Stromal cell of bone marrow (primary cell): ENCODE measurements at regions not wholly inside any gene's neighbourhood (a gene's known extent, or its start where the extent isn't known, plus 50 kb on each side); places are given as distances from the start of the nearest gene placed in this dataset.

ENCODE experiments used
- DNase-seq: peaks from one replicate; pipeline ENCODE4 v3.0.0-alpha.2; 2012; ENCODE audit warnings: low read depth

DNA sequence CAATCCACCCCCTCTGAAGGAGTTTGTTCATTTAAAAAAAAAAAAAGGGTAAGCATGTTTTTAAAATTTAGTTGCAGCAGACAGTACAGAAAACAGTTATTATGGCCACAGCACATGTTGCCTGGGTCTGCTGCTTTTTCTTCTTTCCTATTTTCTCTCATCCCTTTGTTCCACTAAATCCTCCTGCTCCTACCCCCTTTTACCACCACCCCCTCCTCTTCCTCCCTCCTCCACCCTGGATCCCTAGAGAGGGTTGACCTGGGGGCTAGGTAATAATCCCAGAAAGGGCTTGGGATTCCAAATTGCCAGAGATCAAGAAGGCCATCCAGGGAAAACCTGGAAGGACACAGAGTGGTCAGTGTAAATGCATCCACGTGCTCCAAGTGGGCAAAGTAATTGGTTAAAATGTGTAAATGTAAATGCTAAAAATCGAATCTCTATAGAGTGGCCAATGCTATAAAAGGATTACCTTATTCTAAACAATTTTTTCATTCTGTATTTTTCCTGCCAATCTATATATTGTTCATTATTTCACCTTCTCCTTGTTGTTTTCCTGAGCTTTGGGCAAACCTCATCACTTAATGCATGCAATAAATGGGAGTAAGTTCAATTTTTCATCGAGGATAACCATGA is 89.0 kb upstream of the PIK3CG start:
- DNase-seq, result no peak

DNA sequence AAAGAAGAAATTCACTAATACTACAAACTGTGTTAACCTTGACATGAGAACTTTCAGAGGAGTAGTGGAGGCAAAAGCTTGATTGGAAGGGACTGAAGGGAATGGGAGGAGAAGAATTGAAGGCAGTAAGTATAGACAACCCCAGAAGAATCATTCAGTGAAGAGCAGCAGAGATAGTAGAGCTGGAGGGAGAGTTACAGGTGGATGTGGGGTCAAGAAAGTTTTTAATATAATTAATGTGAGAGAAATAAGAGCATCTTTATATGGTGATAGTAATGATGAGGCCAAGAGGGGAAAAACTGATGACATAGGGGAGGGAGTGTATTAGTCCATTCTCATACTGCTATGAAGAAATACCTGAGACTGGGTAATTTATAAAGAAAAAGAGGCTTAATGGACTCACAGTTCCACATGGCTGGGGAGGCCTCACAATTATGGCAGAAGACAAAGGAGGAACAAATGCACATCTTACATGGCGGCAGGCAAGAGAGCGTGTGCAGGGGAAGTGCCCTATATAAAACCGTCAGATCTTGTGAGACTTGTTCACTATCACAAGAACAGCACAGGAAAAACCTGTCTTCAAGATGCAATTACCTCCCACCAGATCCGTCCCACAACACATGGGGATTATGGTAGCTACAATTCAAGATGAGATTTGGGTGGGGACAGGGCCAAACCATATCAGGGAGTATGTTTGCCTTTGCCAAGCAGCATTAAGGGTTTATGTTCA is 88.3 kb upstream of the PIK3CG start:
- no peak for DNase-seq

DNA sequence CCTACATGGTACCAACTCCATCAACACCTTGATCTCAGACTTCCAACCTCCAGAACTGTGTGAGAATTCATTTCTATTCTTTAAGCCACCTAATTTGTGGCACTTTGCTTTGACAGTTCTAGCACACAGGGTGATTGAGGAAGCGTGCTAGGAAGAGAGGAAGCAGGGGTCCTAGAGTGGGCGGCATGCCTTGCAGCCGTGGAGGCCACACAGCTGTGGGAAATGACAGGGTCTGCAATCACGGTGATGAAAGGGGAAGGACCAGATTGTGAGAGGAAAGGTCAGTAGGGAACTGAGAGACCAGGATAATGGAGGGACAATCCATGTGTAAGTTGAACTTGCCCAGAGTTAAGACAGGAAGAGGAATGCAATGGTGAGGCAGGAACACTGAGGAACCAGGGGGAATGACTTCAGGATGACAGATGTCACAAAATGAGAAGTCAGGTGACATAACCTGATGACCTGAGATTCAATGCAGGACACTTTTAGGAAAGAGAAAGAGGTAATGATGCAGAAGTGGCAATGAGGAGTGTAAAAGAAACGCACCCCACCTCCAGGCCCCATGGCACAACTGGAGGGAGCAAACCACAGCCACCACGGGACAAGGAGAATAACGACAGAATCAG is 87.3 kb upstream of the PIK3CG start:
- DNase-seq, result no peak

DNA sequence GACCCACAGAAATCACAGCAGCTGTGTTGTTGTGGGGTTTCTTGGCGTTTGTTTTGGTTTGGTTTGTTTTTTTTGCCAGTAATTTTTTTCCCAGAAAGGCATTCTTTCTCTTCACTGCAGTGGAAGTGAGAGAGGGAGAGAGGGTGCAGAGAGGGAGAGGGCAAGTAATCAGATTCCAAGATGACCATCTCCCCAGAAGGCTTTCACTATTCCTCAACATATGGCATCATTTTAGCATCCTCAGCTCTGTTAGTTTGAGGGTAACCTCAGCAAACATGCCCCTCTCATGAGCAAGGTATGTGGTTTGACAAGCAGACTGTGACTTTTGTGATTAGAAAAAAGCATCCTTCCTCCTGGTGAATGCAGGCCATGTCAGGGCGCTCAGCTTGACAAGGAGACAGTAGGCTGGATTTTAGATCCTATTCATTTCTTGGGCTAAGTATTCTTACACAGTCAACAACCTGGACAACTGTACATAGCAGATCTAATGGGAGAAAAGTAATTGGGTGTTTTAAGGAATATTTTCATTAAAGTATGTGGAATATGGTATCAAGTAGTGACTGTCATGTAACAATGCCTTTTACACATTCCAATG is 86.3 kb upstream of the PIK3CG start:
- no peak for DNase-seq

DNA sequence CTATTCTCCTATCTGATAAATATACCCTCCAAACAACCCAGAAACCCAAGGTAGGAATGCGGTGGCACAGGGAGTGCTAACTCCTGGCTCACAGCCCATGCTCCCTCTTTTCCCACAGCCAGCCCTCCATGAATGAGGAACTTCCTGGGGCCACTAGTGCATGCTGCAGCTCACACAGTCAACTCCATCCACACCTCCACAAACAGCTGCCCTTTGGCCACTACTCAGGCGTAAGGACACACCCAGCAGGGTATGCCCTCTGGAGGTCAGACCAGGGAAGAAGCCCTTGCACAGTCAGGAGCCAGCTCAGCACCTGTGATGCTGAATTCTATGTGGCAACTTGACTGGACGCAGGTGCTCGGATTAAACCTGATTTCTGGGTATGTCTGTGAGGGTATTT is 85.2 kb upstream of the PIK3CG start:
- DNase-seq, result no peak

DNA sequence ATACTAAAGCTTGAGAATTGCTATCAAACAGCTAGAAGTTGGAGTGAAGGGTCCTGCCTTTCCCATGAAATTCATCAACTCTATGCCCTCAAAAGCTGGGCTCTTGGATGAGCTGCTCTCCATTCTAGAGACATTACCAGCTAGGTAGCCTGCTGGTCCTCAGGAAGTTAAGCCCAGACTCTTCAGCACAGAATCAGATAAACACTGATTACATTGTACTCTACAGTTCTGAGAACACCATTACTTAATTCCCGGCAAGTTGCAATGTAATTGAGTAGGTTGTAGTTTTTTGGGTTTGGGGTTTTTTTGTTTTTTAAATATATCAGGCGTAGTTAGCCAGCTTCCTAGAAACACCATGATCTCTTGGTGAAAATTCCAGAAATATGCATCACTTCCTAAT is 84.1 kb upstream of the PIK3CG start:
- DNase-seq, result no peak

DNA sequence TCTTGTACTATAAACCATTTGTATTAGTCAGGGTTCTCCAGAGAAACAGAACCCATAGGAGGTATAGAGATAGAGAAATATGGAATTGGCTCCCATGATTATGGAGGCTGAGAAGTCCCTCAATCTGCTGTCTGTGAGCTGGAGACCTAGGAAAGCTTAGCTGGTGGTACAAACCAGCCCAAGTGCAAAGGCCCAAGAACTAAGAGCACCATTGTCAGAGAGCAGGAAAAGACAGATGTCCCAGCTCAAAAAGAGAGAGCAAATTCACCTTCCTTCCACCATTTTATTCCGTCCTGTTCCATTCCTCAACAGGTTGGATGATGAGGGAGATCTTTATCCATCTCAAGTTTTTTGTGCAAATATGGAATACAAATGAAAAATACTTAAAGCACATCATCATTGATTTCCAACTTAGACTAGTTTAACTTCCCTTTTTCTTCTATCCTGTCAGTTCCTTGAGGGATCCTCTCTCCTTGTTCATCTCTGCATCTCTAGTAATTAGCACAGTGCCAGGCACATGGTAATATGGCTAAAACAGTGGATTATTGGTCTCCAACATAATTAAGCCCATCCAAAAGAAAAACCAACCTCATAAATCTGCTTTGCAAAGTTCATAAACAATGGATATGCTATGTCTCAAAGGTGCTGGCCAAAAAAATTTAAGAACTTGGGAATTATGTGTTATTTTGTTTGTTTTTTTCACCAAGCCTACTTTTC is 83.1 kb upstream of the PIK3CG start:
- DNase-seq, result no peak

DNA sequence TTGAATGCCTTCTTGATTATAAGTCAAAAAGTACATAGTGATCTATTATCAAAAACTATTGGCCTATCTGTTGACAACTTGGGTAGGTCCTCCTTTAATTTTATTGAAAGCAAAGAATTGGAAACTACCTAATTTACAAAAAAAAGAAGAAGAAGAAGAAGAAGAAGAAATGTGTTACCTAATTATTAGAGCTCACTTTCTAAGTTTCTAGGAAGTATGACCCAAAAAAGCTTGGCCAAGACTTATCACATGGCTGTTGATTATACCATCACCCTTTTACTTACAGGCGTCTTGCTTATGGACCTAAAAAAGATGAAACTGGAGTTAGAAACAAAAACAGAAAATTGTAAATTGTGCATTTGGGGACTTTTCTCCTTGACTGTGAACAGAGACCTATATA is 81.8 kb upstream of the PIK3CG start:
- DNase-seq, result no peak

DNA sequence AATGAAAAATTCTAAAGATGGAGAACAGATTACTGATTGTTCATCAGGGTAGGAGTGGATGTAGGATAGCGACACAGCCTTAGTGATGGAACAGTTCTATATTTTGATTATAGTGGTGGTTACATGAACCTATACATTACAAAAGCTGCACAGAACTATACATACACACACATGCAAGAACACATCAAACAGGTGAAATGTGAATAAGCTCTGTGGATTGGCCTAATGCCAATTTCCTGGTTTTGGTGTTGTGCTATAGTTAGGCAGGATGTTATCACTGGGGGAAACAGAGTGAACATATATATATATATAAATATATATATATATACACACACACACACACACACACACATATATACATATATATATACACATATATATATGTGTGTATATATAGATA is 76.4 kb upstream of the PIK3CG start:
- no peak for DNase-seq

DNA sequence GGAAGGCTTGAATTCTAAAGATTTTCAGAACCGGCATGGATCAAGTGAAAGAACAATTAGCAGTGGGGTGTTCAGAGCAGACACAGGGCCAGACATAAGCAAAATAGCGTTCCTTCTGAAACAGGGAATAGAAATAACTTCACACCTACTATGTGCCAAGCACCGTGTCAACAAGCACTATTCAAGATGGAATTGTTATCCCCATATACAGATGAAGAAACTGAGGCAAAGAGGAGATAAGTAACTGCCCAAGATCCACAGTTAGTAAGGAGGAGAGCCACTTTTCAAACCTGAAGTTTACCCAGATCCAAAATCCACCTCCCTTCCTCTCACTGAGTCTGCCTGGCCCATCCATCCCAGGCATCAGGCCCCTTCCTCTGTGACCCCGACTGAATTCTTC is 73.6 kb upstream of the PIK3CG start:
- no peak for DNase-seq

DNA sequence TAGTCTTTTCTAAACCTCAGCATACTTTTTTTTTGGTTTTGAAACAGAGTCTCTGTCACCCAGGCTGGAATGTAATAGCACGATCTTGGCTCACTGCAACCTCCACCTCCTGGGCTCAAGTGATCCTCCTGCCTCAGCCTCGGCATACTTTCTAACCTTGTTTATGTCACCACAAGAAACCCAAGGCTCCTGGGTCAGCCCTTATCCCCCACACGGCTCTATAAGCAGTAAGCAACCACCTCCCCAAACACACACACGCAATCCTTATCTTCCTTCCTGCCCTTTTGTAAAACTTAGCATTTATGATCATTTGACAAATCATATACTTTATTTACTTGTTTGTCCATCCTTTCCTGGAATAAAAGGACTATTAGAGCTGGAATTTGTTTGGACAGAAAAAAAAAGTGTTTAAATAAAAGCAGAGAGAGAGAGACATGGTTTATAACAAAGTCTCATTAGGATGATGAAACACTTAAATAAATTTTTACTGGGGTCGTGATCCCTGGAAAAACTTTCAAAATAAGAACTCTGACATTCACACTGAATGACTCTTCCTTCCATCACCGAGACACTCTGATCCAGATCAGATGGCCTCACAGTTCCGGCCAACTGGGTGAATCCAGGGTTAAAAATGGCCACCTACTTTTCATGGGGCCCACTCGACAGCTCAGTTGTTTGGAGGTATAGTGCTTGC is 72.7 kb upstream of the PIK3CG start:
- no peak for DNase-seq

DNA sequence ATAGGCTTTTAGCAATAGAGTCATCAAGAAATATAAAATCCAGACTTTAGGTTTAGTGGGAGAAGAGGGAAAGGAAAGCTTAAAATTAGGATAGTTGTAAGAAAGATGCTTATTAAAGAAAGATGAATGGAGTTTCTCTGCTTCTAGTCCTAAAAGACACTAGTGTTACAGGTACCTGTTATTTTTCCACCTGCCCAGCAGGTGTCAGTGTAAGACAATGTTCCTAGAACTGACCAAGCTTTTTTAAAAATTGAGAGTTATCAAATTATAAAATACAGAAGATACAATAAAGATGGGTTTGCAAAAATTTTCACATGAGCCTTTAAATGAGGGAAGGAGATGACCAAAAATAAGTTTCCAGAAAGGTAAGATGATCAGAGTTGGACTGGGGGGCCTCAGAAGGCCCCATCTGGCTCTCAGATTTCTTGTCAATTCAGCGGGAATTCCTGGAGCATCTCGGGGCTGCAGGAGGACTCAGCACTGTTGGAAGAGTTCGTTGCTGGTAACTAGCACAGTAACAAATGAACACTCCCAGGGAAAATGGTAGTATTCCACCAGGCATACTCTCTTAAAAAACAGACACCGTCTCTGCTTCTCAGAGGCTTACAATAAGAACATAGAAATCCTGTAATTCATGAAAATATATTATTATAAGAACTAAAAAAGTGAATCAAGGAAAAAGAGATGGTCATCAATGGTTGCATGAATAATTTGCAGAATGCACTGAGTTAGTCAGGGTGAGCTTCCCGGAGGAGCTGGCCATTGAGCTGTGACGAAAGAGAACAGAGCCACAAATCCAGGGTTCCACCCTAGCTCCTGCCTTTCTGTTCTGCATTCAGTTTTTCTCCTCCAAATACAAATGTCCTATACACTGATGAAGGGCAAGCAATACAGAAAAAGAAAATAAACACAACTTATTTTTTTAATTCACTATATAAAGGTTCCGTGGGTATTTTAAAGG is 71.8 kb upstream of the PIK3CG start:
- no peak for DNase-seq

DNA sequence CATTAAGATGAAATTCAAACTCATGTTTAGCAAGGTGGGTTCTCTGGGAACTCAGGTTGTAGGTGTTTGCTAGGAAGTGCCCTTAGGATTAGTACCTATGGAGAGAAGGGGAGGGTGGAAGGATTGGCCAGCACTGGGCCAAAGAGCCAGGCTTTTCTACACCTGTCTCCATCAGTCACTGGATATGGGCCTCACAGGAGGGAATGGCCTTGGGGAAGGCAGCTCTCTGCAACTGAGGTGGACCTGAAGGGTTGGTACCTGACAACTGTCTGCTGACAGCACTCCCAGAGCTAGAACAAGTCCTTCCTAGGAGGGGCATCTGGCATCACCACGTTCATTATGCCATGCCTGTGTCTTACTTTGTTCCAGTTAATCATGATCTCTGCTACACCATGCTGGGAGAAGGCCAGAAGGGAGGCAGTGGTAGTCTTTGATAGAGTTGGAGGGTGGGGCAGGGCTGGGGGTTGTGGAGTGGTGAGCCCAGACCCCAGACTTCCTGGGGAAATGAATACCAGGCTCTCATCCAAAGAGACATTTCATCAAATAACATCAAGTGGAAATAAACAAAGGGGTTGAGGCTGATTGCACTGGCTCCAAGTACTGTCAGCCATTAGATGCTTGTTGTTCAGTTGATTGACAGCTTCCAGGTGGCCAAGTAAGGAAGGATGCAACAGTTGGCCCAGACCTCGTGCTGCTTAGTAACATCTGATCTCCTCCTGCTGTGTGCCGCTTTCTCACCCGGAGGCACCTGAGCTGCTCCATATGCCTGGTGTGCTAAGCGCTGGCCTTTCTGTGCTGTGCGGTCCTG is 70.6 kb upstream of the PIK3CG start:
- no peak for DNase-seq

DNA sequence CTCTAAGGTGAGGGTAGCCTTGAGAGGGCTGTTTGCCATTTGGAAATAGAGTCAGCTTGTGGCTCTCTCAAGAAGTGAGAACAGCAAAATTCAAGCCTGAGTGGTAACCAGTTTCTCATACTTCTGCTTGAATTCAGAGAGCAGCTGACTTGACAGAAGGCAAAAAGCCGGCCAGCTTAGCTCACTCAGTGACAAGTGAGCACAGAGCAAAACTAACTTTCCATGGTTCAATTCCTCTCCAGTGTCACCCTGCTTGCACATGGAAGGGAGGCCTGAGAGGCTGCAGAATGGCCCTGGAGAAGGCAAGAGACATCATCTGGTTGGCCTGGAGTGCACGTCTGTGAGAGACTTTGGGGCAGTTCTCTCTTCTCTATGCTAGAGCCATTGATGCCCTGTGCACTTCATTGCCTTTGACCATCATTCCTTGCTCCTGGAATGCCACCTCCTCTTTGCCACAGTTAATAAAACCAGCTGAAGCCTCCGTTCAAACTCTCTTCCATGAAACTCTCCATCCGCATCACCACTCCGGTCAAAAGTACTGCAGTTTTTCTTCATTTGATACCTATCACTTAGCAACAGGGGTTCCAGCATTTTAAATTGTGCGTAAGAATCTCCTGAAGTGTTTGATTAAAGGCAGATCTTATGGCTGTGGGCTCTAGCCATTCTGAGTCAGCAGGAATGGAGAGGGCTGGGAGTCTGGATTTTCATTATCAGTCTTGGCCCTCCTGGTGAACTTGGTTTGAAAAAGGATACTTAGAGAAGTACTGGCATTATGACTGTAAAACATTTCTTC is 69.8 kb upstream of the PIK3CG start:
- no peak for DNase-seq

DNA sequence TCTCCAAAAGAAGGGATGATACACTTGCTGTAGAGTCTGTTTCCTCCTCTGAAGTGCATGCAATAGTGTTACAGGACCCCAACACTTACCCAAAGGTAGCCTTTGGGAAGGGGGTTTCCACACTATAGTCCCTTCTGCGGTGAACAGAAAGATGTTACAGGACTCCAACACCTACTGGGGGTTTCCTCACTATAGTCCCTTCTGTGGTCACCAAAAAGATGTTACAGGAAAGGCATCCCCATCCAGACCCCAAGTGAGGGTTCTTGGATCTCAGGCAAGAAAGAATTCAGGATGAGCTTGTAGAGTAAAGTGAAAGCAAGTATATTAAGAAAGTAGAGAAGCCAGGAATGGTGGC is 69.2 kb upstream of the PIK3CG start:
- DNase-seq, result no peak

DNA sequence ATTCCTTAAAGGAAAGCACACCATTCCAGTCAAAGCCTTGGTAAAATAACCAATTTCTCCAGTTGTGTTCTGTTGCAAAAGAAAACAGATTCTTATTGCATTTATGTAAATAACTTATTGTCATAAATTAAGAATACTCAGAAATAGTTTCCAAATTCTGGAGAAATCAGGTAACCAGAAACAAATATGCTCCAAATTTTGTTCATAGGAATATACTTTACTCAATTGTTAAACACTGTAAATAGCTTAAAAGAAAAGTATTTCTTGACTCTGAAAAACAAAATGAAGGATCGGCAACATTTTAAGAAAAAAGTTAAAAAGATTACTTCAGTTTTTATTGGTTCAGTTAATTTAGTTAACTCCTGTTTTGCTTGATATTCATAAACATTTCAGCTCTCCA is 67.1 kb upstream of the PIK3CG start:
- no peak for DNase-seq

DNA sequence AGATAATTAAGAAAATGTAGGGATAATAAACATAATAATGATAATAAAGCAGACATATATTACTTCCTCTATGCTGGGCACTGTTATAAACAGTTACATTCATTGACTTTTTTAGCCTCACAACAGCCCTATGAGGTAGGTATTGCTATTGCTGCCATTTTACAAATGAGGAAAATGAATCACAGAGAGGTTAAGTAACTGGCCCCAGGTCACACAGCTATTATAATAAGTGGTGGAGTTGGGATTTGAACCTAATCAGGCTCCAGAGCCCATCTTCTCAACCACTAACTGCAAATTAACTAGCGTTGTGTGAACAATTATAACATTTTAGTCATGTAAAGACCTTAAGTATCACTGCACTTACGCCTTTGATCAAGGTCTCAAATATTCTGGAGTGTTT is 62.5 kb upstream of the PIK3CG start:
- DNase-seq, result no peak

DNA sequence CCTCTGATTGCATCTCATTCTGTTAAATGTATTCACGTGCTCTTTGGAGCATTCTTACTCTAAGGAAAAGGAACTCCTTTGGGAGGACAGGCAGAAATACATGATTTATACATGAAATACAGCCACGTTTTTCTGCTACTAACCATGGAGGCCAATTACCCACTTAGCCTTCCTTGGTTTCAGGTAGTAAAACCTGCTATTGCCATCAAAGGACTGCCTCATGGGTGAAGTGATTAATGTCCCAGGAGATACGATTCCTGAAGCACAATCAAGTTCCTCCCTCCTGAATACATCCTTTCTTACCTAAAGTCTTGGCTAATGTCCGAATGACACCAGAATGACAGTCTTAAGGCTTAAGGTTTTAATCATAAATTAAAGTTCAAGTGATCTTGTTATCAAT is 58.5 kb upstream of the PIK3CG start:
- DNase-seq, result no peak

DNA sequence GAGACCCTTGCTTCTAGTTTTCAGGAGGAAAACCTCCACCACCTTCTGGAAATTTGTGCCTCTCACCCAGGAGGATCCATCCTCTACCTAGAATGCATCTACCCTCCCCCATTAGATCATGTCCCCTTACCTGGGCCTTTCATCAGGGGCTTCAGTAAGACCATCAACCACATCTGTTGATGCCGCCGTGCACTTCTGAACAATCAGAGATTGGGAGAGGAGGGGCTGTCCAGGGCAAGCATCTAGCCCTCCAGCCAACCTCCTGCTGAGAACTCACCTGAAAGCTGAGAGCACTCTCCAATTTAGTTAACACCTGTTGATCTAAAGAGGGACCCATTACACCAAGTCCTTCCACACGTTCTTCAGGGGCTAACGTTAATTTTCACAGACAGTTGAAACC is 57.6 kb upstream of the PIK3CG start:
- DNase-seq, result no peak
